HCT116 (cell line): ENCODE measurements at regions not wholly inside any gene's neighbourhood (a gene's known extent, or its start where the extent isn't known, plus 50 kb on each side); places are given as distances from the start of the nearest gene placed in this dataset.

ENCODE experiments used
- ATAC-seq: fragments of 200-7000 bp; cut with Tn5 transposase; 2 replicates; pipeline ENCODE4 v1.9.1; 2020; ENCODE audit warnings: mild to moderate bottlenecking, moderate library complexity
- BruUV-seq: library from RNA; stranded (reverse); fragments of 400-500 nt; replicated peaks from 2 replicates; lab custom pipeline; 2021; lab: Mats Ljungman, UMichigan
- CTCF ChIA-PET: fragments of 300-600 bp; sonication (Branson Sonifier 250); formaldehyde crosslinking; loops from one replicate; lab custom pipeline; 2021; ENCODE audit warnings: antibody characterized with exemption; lab: Charles Lee
- POLR2A ChIA-PET: fragments of 300-600, 350-600 bp; sonication (Branson Sonifier 250); formaldehyde crosslinking; loops from one replicate; lab custom pipeline; 2021; ENCODE audit warnings: antibody characterized with exemption; lab: Charles Lee
- RAD21 ChIA-PET, 2 experiments: fragments of 300-600 bp; sonication (Branson Sonifier 250); formaldehyde crosslinking; loops; one replicate each; lab custom pipeline; 2023; ENCODE audit warnings: low total read pairs in 2 of 2; ENCODE audit not compliant: uncharacterized antibody in 2 of 2, unreplicated experiment in 2 of 2, low non-redundant PET in 1 of 2; lab: Charles Lee
- DNase-seq: peaks from one replicate; pipeline ENCODE4 v3.0.0-alpha.2; 2010; ENCODE audit warnings: low read depth, low spot score
- H2AFZ ChIP-seq: fragments of 200-600 bp; shearing (Covaris generic), sonication (generic); 2 replicates; pipeline ENCODE4 v1.6.1; 2017; ENCODE audit warnings: low read depth, mixed run types, mixed read lengths, antibody characterized with exemption, low read length; ENCODE audit not compliant: poor library complexity, severe bottlenecking
- H3K27ac ChIP-seq: 2 replicates; pipeline ENCODE4 v1.5.1; 2012; ENCODE audit warnings: low read depth, low read length
- H3K27me3 ChIP-seq: fragments of 200-600 bp; sonication (generic); 2 replicates; pipeline ENCODE4 v1.6.1; 2016; ENCODE audit warnings: mixed run types, low read length, mixed read lengths; ENCODE audit not compliant: insufficient read depth
- H3K36me3 ChIP-seq, 2 experiments: fragments of 200-500 bp in 1 of 2; fragments of 200-600 bp in 1 of 2; sonication (Bioruptor generic) in 1 of 2; sonication (generic) in 1 of 2; 2 replicates each; pipeline versions ENCODE4 v1.5.1 to v1.6.1; 2014 to 2016; ENCODE audit warnings: low read length in 2 of 2, inconsistent platforms in 1 of 2, mixed read lengths in 1 of 2, mixed run types in 1 of 2; ENCODE audit not compliant: insufficient read depth in 2 of 2, control insufficient read depth in 1 of 2
- H3K4me1 ChIP-seq, 2 experiments: fragments of 200-600 bp in 1 of 2; sonication (generic) in 1 of 2; 2 replicates each; pipeline versions ENCODE4 v1.5.1 to v1.6.1; 2012 to 2017; ENCODE audit warnings: low read length in 2 of 2, inconsistent platforms in 1 of 2, mild to moderate bottlenecking in 1 of 2, mixed read lengths in 1 of 2, mixed run types in 1 of 2, moderate library complexity in 1 of 2; ENCODE audit not compliant: insufficient read depth in 2 of 2, control insufficient read depth in 1 of 2
- H3K4me2 ChIP-seq: fragments of 200-600 bp; sonication (generic); 2 replicates; pipeline ENCODE4 v1.6.1; 2017; ENCODE audit warnings: mixed run types, low read length, mixed read lengths
- H3K4me3 ChIP-seq, 2 experiments: fragments of 200-600 bp in 1 of 2; sonication (generic) in 1 of 2; replicated peaks in 1 of 2; 2 replicates each; pipeline ENCODE4 v1.5.1; 2011 to 2016; ENCODE audit warnings: low read length in 2 of 2, control low read depth in 1 of 2, low read depth in 1 of 2, mild to moderate bottlenecking in 1 of 2, mixed read lengths in 1 of 2, mixed run types in 1 of 2
- H3K79me2 ChIP-seq: fragments of 200-600 bp; sonication (generic); 2 replicates; pipeline ENCODE4 v1.6.1; 2017; ENCODE audit warnings: mild to moderate bottlenecking, mixed run types, low read length, moderate library complexity, mixed read lengths; ENCODE audit not compliant: insufficient read depth
- H3K9ac ChIP-seq: fragments of 200-600 bp; sonication (generic); 2 replicates; pipeline ENCODE4 v1.6.1; 2016; ENCODE audit warnings: low read length, mixed read lengths
- H3K9me2 ChIP-seq: fragments of 200-600 bp; sonication (generic), shearing (Covaris generic); 2 replicates; pipeline ENCODE4 v1.6.1; 2017; ENCODE audit warnings: mixed run types, mild to moderate bottlenecking, moderate library complexity; ENCODE audit not compliant: insufficient read depth
- H3K9me3 ChIP-seq, 2 experiments: fragments of 200-500 bp in 1 of 2; fragments of 200-600 bp in 1 of 2; sonication (Bioruptor generic) in 1 of 2; sonication (generic) in 1 of 2; 2 replicates each; pipeline ENCODE4 v1.6.1; 2014 to 2017; ENCODE audit warnings: low read length in 2 of 2, mixed read lengths in 2 of 2, inconsistent platforms in 1 of 2, low read depth in 1 of 2, mild to moderate bottlenecking in 1 of 2, mixed run types in 1 of 2, moderate library complexity in 1 of 2; ENCODE audit not compliant: control insufficient read depth in 1 of 2, insufficient read depth in 1 of 2
- H4K20me1 ChIP-seq: fragments of 200-600 bp; sonication (generic), shearing (Covaris generic); 2 replicates; pipeline ENCODE4 v1.6.1; 2017; ENCODE audit warnings: mixed run types, mild to moderate bottlenecking, moderate library complexity; ENCODE audit not compliant: insufficient read depth
- CBX3 ChIP-seq: IDR thresholded peaks from 2 replicates; pipeline ENCODE4 v1.6.1; 2012; ENCODE audit warnings: low read depth
- CEBPB ChIP-seq: IDR thresholded peaks from 2 replicates; pipeline ENCODE4 v1.6.1; 2012; ENCODE audit warnings: low read depth
- EGR1 ChIP-seq: IDR thresholded peaks from 2 replicates; pipeline ENCODE4 v1.6.1; 2012; ENCODE audit warnings: low read depth
- ELF1 ChIP-seq: IDR thresholded peaks from 2 replicates; pipeline ENCODE4 v1.6.1; 2012; ENCODE audit warnings: low read depth, borderline replicate concordance
- EZH2 ChIP-seq: fragments of 200-600 bp; sonication (generic); IDR thresholded peaks from 2 replicates; pipeline ENCODE4 v1.6.1; 2017; ENCODE audit warnings: antibody characterized with exemption, mixed run types
- EZH2phosphoT487 ChIP-seq: fragments of 200-600 bp; IDR thresholded peaks from 2 replicates; pipeline ENCODE4 v1.6.1; 2018; ENCODE audit warnings: antibody characterized with exemption, borderline replicate concordance
- POLR2A ChIP-seq: IDR thresholded peaks from 2 replicates; pipeline ENCODE4 v1.7.0; 2011; ENCODE audit warnings: borderline replicate concordance; ENCODE audit not compliant: insufficient read depth, insufficient read length; ENCODE audit errors: extremely low read depth
- SIN3A ChIP-seq: IDR thresholded peaks from 2 replicates; pipeline ENCODE4 v1.6.1; 2012; ENCODE audit warnings: low read depth
- SP1 ChIP-seq: IDR thresholded peaks from 2 replicates; pipeline ENCODE4 v1.6.1; 2012; ENCODE audit warnings: low read depth
- TCF7L2 ChIP-seq: IDR thresholded peaks from 2 replicates; pipeline ENCODE4 v1.7.0; 2011; ENCODE audit warnings: borderline replicate concordance, inconsistent platforms; ENCODE audit not compliant: insufficient read depth, insufficient read length; ENCODE audit errors: extremely low read depth
- ZFX ChIP-seq: fragments of 450-650 bp; IDR thresholded peaks from 2 replicates; pipeline ENCODE4 v1.6.1; 2017
- ZNF274 ChIP-seq: fragments of 200-500 bp; sonication (Bioruptor generic); IDR thresholded peaks from 2 replicates; pipeline ENCODE4 v1.6.1; 2014; ENCODE audit warnings: mild to moderate bottlenecking, low read depth, low read length, inconsistent platforms
- intact Hi-C: fragments of 100-400 bp; cut with micrococcal nuclease; formaldehyde crosslinking; loops from 2 replicates; pipeline ENCODE4 v1.10.0; 2022
- TF ChIP-seq, protein P1 (sequence below): IDR thresholded peaks from 2 replicates; pipeline ENCODE4 v1.6.1; 2012
- TF ChIP-seq, protein P2 (sequence below): IDR thresholded peaks from 2 replicates; pipeline ENCODE4 v1.6.1; 2012; ENCODE audit warnings: low read depth
- TF ChIP-seq, protein P3 (sequence below): IDR thresholded peaks from 2 replicates; pipeline ENCODE4 v1.6.1; 2011; ENCODE audit warnings: mild to moderate bottlenecking, low read length, moderate library complexity; ENCODE audit not compliant: insufficient replicate concordance; ENCODE audit errors: extremely low read depth
- TF ChIP-seq, protein P4 (sequence below), 3 experiments: fragments of 200-600 bp in 1 of 3; sonication (generic) in 1 of 3; IDR thresholded peaks in 2 of 3; conservative IDR thresholded peaks in 1 of 3; 2 replicates each; pipeline ENCODE4 v1.5.1; 2012 to 2017; ENCODE audit warnings: low read depth in 2 of 3, low read length in 2 of 3, antibody characterized with exemption in 1 of 3, borderline replicate concordance in 1 of 3, control low read depth in 1 of 3, mild to moderate bottlenecking in 1 of 3, mixed read lengths in 1 of 3, mixed run types in 1 of 3, moderate library complexity in 1 of 3; ENCODE audit not compliant: insufficient read depth in 1 of 3

DNA sequence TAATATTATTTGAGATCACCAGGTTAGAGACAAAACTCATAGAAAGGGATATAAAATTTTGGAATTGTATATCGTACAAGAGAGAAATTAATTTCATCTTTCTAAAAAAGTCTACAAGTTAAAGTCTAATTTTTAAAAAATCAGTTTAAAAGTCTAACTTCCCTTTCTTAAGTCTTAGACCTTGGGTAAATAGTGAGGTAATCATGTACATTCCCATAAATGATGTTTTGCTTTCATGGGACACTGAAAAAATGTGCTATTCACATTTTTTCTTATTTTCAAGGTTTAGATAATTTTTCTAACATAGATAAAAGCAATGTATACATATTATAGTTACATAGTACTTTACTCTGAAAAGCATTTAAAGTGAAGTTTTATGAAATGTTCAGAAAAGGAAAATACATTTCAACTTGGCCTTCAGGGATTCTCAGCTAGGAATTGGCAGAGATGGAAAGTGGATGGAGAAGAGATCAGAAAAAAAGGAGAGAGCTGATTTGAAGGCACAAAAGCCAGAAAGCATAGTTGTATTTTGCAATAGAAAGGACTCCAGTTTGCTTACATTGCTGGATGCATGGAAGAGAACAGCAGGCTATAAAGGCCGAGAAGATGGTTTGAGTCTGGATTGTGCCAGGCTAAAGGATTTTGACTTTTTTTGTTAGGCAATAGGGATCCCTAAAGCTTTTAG, 194.0 kb downstream of the CASP12 start:
- ATAC-seq (no peak), DNase-seq (no peak)
- Histone ChIP-seq H3K4me2 (no peak overlapping the region), H2AFZ (no peak overlapping the region), H3K4me1 (no peaks in the 10 kb centered on the region), H3K4me3 (no peak overlapping the region), H3K9me3 (no peaks in the 10 kb centered on the region), H4K20me1 (no peaks in the 10 kb centered on the region), H3K9ac (no peak overlapping the region), H3K27me3 (no peaks in the 10 kb centered on the region), H3K36me3 (no peaks in the 10 kb centered on the region), H3K27ac (no peak overlapping the region), H3K79me2 (no peaks in the 10 kb centered on the region), H3K9me2 (no peaks in the 10 kb centered on the region)
- CTCF ChIA-PET = no interaction called here
- no peak for TF ChIP-seq CEBPB
- TF ChIP-seq SP1 = no peak
- no peak for TF ChIP-seq EZH2
- TF ChIP-seq ELF1 = no peak
- no peak for TF ChIP-seq ZFX
- no peak for TF ChIP-seq POLR2A
- TF ChIP-seq, protein P1, sequence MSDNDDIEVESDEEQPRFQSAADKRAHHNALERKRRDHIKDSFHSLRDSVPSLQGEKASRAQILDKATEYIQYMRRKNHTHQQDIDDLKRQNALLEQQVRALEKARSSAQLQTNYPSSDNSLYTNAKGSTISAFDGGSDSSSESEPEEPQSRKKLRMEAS = no peak
- no peak for TF ChIP-seq TCF7L2
- no peak for TF ChIP-seq ZNF274
- TF ChIP-seq, protein P2, sequence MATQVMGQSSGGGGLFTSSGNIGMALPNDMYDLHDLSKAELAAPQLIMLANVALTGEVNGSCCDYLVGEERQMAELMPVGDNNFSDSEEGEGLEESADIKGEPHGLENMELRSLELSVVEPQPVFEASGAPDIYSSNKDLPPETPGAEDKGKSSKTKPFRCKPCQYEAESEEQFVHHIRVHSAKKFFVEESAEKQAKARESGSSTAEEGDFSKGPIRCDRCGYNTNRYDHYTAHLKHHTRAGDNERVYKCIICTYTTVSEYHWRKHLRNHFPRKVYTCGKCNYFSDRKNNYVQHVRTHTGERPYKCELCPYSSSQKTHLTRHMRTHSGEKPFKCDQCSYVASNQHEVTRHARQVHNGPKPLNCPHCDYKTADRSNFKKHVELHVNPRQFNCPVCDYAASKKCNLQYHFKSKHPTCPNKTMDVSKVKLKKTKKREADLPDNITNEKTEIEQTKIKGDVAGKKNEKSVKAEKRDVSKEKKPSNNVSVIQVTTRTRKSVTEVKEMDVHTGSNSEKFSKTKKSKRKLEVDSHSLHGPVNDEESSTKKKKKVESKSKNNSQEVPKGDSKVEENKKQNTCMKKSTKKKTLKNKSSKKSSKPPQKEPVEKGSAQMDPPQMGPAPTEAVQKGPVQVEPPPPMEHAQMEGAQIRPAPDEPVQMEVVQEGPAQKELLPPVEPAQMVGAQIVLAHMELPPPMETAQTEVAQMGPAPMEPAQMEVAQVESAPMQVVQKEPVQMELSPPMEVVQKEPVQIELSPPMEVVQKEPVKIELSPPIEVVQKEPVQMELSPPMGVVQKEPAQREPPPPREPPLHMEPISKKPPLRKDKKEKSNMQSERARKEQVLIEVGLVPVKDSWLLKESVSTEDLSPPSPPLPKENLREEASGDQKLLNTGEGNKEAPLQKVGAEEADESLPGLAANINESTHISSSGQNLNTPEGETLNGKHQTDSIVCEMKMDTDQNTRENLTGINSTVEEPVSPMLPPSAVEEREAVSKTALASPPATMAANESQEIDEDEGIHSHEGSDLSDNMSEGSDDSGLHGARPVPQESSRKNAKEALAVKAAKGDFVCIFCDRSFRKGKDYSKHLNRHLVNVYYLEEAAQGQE = no peak
- TF ChIP-seq SIN3A = no peak
- no peak for TF ChIP-seq CBX3
- TF ChIP-seq, protein P3, sequence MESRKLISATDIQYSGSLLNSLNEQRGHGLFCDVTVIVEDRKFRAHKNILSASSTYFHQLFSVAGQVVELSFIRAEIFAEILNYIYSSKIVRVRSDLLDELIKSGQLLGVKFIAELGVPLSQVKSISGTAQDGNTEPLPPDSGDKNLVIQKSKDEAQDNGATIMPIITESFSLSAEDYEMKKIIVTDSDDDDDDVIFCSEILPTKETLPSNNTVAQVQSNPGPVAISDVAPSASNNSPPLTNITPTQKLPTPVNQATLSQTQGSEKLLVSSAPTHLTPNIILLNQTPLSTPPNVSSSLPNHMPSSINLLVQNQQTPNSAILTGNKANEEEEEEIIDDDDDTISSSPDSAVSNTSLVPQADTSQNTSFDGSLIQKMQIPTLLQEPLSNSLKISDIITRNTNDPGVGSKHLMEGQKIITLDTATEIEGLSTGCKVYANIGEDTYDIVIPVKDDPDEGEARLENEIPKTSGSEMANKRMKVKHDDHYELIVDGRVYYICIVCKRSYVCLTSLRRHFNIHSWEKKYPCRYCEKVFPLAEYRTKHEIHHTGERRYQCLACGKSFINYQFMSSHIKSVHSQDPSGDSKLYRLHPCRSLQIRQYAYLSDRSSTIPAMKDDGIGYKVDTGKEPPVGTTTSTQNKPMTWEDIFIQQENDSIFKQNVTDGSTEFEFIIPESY = no peak
- no peak for TF ChIP-seq EZH2phosphoT487
- TF ChIP-seq, protein P4, sequence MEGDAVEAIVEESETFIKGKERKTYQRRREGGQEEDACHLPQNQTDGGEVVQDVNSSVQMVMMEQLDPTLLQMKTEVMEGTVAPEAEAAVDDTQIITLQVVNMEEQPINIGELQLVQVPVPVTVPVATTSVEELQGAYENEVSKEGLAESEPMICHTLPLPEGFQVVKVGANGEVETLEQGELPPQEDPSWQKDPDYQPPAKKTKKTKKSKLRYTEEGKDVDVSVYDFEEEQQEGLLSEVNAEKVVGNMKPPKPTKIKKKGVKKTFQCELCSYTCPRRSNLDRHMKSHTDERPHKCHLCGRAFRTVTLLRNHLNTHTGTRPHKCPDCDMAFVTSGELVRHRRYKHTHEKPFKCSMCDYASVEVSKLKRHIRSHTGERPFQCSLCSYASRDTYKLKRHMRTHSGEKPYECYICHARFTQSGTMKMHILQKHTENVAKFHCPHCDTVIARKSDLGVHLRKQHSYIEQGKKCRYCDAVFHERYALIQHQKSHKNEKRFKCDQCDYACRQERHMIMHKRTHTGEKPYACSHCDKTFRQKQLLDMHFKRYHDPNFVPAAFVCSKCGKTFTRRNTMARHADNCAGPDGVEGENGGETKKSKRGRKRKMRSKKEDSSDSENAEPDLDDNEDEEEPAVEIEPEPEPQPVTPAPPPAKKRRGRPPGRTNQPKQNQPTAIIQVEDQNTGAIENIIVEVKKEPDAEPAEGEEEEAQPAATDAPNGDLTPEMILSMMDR (IDR thresholded peaks at IDR 0.05 in 2 of 3, conservative IDR thresholded peaks at IDR 0.05 in 1 of 3; ENCODE audit: borderline replicate concordance in 1 of 3, insufficient read depth in 1 of 3, low read depth in 2 of 3, low read length in 2 of 3) = no peak
- no peak for TF ChIP-seq EGR1
- RAD21 ChIA-PET = no interaction called here
- BruUV-seq = no TSS peak
- POLR2A ChIA-PET = no interaction called here
- intact Hi-C loops = no loop called here
